Brain microvascular endothelial cell (primary cell): ENCODE measurements at regions not wholly inside any gene's neighbourhood (a gene's known extent, or its start where the extent isn't known, plus 50 kb on each side); places are given as distances from the start of the nearest gene placed in this dataset.

Experiments used
- DNase-seq: peaks from one replicate; pipeline ENCODE4 v3.0.0-alpha.2; 2020
- H3K27ac ChIP-seq: fragments of 250-450 bp; sonication (Bioruptor Pico); 2 replicates; pipeline ENCODE4 v1.5.1; 2020; ENCODE audit warnings: mild to moderate bottlenecking, moderate library complexity
- H3K27me3 ChIP-seq: fragments of 250-450 bp; sonication (Bioruptor Pico); replicated peaks from 2 replicates; pipeline ENCODE4 v1.5.1; 2020; ENCODE audit warnings: mild to moderate bottlenecking
- H3K36me3 ChIP-seq: fragments of 250-450 bp; sonication (Bioruptor Pico); replicated peaks from 2 replicates; pipeline ENCODE4 v1.5.1; 2020; ENCODE audit warnings: mild to moderate bottlenecking
- H3K4me3 ChIP-seq: 2 replicates; pipeline ENCODE4 v1.5.1; 2011; ENCODE audit warnings: low read depth, mild to moderate bottlenecking, control low read depth, low read length, moderate library complexity
- CTCF ChIP-seq: IDR thresholded peaks from 2 replicates; pipeline ENCODE4 v1.5.1; 2011; ENCODE audit warnings: low read depth, mild to moderate bottlenecking, moderate library complexity, low read length, control low read depth, inconsistent platforms; ENCODE audit errors: missing control alignments
- in situ Hi-C: cut with HindIII; loops from 2 replicates; pipeline ENCODE4 v1.10.0; 2017; ENCODE audit warnings: low sequenced_read_pairs, low pct_ligation_motif_present

- in situ Hi-C loops: no loop called here
- TF ChIP-seq CTCF: no peak
- Histone ChIP-seq H3K4me3 (no peak overlapping the region), H3K36me3 (no peaks in the 10 kb centered on the region), H3K27me3 (no peaks in the 10 kb centered on the region), H3K27ac (no peak overlapping the region)
- DNase-seq: no peak
These were observed 158.0 kb downstream of the TM9SF2 start for GRCh38 chr13:99659226-99659625.

GRCh38 chr13:99658261-99658991, 157.2 kb downstream of the TM9SF2 start:
- peak; percentile 57 for TF ChIP-seq CTCF
- Histone ChIP-seq H3K27ac (no peak overlapping the region), H3K27me3 (no peaks in the 10 kb centered on the region), H3K36me3 (no peaks in the 10 kb centered on the region), H3K4me3 (peak overlapping the region; percentile 56)
- in situ Hi-C loops: no loop called here
- DNase-seq: peak; percentile 71

- Histone ChIP-seq H3K36me3 (no peaks in the 10 kb centered on the region), H3K27me3 (no peaks in the 10 kb centered on the region), H3K4me3 (peak overlapping the region; percentile 56), H3K27ac (no peak overlapping the region)
- no peak for TF ChIP-seq CTCF
- in situ Hi-C loops: no loop called here
- DNase-seq: peak; percentile 35
These were observed 156.6 kb downstream of the TM9SF2 start for GRCh38 chr13:99657848-99658260.

- no peaks in the 10 kb centered on the region for H3K36me3 ChIP-seq
- in situ Hi-C loops: no loop called here
- no peak for TF ChIP-seq CTCF
- no peak overlapping the region for H3K27ac ChIP-seq
- DNase-seq: no peak
- H3K27me3 ChIP-seq: no peaks in the 10 kb centered on the region
- H3K4me3 ChIP-seq: no peak overlapping the region
These were observed 155.6 kb downstream of the TM9SF2 start for GRCh38 chr13:99656844-99657381.

GRCh38 chr13:99656092-99656745, 154.9 kb downstream of the TM9SF2 start:
- no peak overlapping the region for H3K27ac ChIP-seq
- in situ Hi-C loops: no loop called here

More at GRCh38 chr13:99656092-99656745, 154.9 kb downstream of the TM9SF2 start:
- peak; percentile 77 for DNase-seq
- TF ChIP-seq CTCF: peak; percentile 93
- H3K27me3 ChIP-seq: no peaks in the 10 kb centered on the region
- H3K36me3 ChIP-seq: no peaks in the 10 kb centered on the region
- peak overlapping the region; percentile 5 for H3K4me3 ChIP-seq
